ENCODE measurements at regions not wholly inside any gene's neighbourhood (a gene's known extent, or its start where the extent isn't known, plus 50 kb on each side); places are given as distances from the start of the nearest gene placed in this dataset.

DNA sequence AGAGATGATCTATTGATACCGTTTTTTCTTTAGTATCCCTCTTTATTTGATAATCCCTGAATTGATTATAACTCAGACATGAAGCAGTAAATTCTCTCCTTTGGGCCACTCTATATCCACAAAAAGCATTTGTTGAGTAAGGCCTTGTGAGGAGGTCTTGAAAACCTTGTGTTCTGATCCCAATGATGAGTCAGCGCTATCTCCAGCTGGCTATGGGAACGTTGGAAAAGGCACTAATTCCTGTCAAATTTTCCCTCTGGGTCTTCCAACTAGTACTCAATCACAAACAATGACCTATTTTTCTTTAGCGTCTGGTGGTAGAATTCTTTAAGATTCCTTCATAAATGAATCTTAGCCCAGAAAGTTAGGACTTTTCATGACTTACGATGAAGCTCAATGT lies 168.4 kb upstream of the LRIG3 start:
- TF ChIP-seq, protein P1, sequence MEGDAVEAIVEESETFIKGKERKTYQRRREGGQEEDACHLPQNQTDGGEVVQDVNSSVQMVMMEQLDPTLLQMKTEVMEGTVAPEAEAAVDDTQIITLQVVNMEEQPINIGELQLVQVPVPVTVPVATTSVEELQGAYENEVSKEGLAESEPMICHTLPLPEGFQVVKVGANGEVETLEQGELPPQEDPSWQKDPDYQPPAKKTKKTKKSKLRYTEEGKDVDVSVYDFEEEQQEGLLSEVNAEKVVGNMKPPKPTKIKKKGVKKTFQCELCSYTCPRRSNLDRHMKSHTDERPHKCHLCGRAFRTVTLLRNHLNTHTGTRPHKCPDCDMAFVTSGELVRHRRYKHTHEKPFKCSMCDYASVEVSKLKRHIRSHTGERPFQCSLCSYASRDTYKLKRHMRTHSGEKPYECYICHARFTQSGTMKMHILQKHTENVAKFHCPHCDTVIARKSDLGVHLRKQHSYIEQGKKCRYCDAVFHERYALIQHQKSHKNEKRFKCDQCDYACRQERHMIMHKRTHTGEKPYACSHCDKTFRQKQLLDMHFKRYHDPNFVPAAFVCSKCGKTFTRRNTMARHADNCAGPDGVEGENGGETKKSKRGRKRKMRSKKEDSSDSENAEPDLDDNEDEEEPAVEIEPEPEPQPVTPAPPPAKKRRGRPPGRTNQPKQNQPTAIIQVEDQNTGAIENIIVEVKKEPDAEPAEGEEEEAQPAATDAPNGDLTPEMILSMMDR (IDR thresholded peaks at IDR 0.05; ENCODE audit: low read length), result no peak
- no peak for TF ChIP-seq EZH2 (IDR thresholded peaks at IDR 0.05; ENCODE audit: borderline replicate concordance, low read length)

All from OCI-LY1 (cell line).